Choroid plexus epithelial cell (primary cell): ENCODE measurements at regions not wholly inside any gene's neighbourhood (a gene's known extent, or its start where the extent isn't known, plus 50 kb on each side); places are given as distances from the start of the nearest gene placed in this dataset.
"Not testable (repeated sequence)": the region's sequence is repeated elsewhere in the genome, so short reads cannot be mapped to it uniquely, and the experiment has no call there.

Experiments used
- DNase-seq: peaks from one replicate; pipeline ENCODE4 v3.0.0-alpha.2; 2010; ENCODE audit warnings: low read depth
- H3K4me3 ChIP-seq: 2 replicates; pipeline ENCODE4 v1.5.1; 2011; ENCODE audit warnings: low read depth, mild to moderate bottlenecking, control low read depth, low read length, moderate library complexity
- TF ChIP-seq, protein P1 (sequence below): conservative IDR thresholded peaks from 2 replicates; pipeline ENCODE4 v1.5.1; 2011; ENCODE audit warnings: low read depth, mild to moderate bottlenecking, control low read depth, inconsistent platforms, low read length, moderate library complexity

DNA sequence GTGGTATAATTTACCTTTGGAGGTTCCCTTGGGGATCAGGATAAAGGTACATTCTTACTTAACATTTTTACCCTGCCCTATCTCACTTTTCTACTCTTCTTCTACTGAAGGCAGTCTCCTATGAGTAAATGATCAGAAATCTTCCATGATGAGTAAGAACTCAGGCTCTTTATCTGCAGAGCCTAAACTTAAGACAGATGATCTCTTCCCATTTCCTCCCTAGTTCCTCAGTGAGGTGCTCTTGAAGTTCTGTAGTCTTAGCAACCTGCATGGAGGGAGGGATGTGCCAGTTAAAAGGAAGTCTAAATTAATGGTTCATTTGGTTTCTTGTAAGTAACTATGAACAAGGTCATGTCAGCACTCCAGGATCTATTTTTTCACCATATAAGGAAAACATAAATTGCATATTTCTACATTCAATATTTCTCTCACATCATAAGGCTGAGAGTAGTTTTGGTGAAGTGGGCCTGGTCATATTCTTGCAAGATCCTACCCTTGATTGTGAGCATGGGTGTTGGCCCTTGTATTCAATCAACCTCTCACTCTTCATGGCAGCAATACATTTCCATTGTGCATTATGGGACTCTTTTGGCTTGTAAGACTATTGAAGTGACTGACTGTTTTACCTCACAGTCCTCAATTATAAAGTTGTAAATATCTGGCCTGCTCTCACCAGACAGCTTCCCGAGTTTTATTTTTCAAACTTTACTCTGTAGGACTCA, 295.5 kb downstream of the SLC7A11 start:
- DNase-seq: peak; percentile 18
- no peak overlapping the region for H3K4me3 ChIP-seq
- TF ChIP-seq, protein P1, sequence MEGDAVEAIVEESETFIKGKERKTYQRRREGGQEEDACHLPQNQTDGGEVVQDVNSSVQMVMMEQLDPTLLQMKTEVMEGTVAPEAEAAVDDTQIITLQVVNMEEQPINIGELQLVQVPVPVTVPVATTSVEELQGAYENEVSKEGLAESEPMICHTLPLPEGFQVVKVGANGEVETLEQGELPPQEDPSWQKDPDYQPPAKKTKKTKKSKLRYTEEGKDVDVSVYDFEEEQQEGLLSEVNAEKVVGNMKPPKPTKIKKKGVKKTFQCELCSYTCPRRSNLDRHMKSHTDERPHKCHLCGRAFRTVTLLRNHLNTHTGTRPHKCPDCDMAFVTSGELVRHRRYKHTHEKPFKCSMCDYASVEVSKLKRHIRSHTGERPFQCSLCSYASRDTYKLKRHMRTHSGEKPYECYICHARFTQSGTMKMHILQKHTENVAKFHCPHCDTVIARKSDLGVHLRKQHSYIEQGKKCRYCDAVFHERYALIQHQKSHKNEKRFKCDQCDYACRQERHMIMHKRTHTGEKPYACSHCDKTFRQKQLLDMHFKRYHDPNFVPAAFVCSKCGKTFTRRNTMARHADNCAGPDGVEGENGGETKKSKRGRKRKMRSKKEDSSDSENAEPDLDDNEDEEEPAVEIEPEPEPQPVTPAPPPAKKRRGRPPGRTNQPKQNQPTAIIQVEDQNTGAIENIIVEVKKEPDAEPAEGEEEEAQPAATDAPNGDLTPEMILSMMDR: no peak

DNA sequence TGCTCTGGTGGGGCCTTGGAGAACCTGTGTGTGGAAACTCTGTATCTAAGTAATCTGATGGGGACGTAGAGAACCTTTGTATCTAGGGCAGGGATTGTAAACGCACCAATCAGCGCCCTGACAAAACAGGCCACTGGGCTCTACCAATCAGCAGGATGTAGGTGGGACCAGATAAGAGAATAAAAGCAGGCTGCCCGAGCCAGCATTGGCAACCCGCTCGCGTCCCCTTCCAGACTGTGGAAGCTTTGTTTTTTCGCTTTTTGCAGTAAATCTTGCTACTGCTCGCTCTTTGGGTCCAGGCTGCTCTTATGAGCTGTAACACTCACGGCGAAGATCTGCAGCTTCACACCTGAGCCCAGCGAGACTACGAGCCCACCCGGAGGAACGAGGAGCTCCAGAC, 299.3 kb downstream of the SLC7A11 start:
- not testable (repeated sequence) for DNase-seq, H3K4me3 ChIP-seq

DNA sequence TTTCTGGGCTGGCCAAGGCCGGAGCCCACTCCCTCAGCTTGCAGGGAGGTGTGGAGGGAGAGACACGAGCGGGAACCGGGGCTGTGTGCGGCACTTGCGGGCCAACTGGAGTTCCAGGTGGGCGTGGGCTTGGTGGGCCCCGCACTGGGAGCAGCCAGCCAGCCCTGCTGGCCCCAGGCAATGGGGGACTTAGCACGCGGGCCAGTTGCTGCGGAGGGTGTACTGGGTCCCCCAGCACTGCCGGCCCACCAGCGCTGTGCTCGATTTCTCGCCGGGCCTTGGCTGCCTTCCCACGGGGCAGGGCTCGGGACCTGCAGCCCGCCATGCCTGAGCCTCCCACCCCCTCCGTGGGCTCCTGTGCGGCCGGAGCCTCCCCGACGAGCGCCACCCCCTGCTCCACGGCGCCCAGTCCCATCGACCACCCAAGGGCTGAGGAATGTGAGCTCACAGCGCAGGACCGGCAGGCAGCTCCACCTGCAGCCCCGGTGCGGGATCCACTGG, 300.1 kb downstream of the SLC7A11 start:
- H3K4me3 ChIP-seq, DNase-seq: not testable (repeated sequence)

DNA sequence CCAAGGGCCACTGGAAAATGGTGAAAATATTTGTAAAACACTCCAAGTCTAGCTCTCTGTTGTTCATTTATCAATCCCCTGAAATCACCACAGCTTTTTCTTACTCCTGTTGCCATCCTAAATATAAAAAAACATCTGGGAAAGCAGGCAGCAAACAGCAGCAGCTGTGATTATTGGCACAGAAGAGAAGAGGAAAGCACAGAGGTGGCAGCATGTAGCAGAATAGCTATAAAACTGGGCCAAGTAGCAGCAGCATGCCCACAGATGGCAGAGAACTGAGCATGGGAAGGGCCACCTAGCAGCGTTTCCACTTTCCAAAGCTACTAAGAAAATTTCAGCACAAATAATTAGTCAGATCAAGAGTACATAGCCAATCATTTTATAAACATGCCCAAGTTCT, 307.2 kb downstream of the SLC7A11 start:
- H3K4me3 ChIP-seq: no peak overlapping the region
- no peak for DNase-seq
- TF ChIP-seq, protein P1: no peak

DNA sequence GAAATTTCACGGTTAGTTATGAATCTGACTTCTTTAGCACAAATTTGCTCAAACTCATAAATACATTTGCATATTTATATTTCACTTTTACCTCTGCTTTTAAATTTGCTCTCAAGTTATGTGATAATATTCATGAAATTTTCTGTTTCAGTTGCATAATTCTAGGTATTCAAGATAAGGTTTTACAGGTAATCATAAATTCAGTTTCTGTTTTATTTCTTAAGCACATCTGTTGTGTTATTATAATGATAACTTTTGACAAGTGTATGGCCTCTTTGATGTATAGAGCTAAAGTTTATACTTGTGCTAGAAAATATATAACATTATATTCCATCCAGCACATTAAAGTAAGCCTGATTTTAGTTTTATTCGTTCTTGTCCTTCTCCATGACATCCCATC, 308.1 kb downstream of the SLC7A11 start:
- TF ChIP-seq, protein P1: no peak
- DNase-seq: no peak
- no peak overlapping the region for H3K4me3 ChIP-seq

DNA sequence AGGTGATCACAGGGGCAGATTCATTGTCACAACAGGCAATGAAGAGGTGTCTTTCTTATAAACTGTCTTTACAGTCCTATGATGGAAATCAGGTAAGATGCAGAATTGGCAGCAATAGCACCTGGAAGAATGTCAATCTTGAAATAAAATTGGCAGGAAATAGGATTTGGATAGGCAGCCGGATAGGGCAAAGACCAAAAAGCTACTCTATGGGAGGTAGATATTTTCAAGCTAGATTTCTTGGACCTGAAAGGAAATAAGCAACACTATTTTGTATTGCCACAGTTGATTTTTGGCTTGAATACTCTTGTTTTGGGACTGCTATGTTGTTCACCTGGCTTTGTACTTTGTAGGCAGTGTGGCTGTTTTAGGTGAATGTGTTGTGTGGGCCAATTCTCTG, 314.2 kb downstream of the SLC7A11 start:
- no peak overlapping the region for H3K4me3 ChIP-seq
- DNase-seq: no peak
- TF ChIP-seq, protein P1: no peak

DNA sequence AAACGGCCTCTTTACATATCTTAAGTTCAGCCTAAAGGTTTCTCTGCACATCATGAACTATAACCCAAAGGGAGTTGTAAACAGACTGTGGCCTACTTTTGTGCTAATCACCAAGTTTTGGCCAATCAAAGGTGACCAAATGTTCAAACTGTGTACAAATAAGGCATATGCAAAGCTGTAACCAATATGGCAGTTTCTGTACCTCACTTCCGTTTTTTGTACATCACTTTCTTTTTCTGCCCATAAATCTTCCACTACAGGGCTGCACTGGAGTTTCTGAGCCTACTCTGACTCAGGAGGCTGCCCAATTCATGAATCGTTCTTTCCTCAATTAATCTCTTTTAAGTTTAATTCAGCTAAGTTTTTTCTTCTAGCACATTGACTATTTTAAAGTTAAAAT, 318.7 kb downstream of the SLC7A11 start:
- no peak for DNase-seq
- TF ChIP-seq, protein P1: no peak
- H3K4me3 ChIP-seq: no peak overlapping the region

DNA sequence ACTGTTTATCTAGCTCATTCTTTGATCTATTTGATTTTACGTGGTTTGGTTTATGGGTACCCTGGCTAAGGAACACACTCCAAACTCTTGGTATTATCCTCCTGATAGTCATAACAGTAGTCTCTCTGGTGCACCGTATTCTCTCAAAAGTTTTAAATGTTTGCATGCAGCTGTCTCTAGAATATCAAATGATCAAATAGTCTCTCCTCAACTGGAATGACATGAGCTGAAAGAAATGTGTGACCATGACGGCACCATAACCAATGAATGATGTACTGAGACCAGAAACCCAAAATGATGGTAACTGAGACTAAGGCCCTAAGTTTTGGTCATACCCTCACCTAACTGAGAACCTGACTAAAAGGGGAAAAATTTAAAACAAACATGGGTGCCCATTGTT, 319.4 kb downstream of the SLC7A11 start:
- TF ChIP-seq, protein P1: no peak
- DNase-seq: no peak
- no peak overlapping the region for H3K4me3 ChIP-seq
